NT2/D1 (cell line): ENCODE measurements at regions not wholly inside any gene's neighbourhood (a gene's known extent, or its start where the extent isn't known, plus 50 kb on each side); places are given as distances from the start of the nearest gene placed in this dataset.

Experiments used
- DNase-seq: peaks from one replicate; pipeline ENCODE4 v3.0.0-alpha.2; 2011; ENCODE audit warnings: low read depth, low spot score
- H3K27me3 ChIP-seq: 2 replicates; pipeline ENCODE4 v1.6.0; 2011; ENCODE audit warnings: mild to moderate bottlenecking; ENCODE audit not compliant: insufficient read length, insufficient read depth
- H3K36me3 ChIP-seq: 2 replicates; pipeline ENCODE4 v1.6.1; 2011; ENCODE audit warnings: mild to moderate bottlenecking, low read length, mixed read lengths; ENCODE audit not compliant: insufficient read depth, insufficient read length
- H3K4me1 ChIP-seq: 2 replicates; pipeline ENCODE4 v1.5.1; 2011; ENCODE audit not compliant: insufficient read depth, insufficient read length
- H3K4me3 ChIP-seq: 2 replicates; pipeline ENCODE4 v1.5.1; 2011; ENCODE audit warnings: low read depth; ENCODE audit not compliant: insufficient read length
- H3K9ac ChIP-seq: 2 replicates; pipeline ENCODE4 v1.6.0; 2011; ENCODE audit warnings: low read depth; ENCODE audit not compliant: insufficient read length
- H3K9me3 ChIP-seq: 2 replicates; pipeline ENCODE4 v1.5.1; 2011; ENCODE audit warnings: mild to moderate bottlenecking, low read length; ENCODE audit not compliant: insufficient read depth
- SUZ12 ChIP-seq: IDR thresholded peaks from 2 replicates; pipeline ENCODE4 v1.6.1; 2011; ENCODE audit not compliant: insufficient read length, insufficient read depth; ENCODE audit errors: extremely low read depth
- YY1 ChIP-seq: IDR thresholded peaks from 2 replicates; pipeline ENCODE4 v1.6.1; 2011; ENCODE audit not compliant: insufficient read length, insufficient read depth
- ZNF274 ChIP-seq: IDR thresholded peaks from 2 replicates; pipeline ENCODE4 v1.6.1; 2011; ENCODE audit warnings: mild to moderate bottlenecking, low read depth, low read length

GRCh38 chr6:154561750-154562149 is 51.3 kb upstream of the CNKSR3 start:
- H3K36me3 ChIP-seq: no peaks in the 10 kb centered on the region
- no peak overlapping the region for H3K9ac ChIP-seq
- H3K4me1 ChIP-seq: peaks cover 2% of the 10 kb centered on the region
- no peaks in the 10 kb centered on the region for H3K9me3 ChIP-seq
- no peak for TF ChIP-seq ZNF274
- no peak for TF ChIP-seq YY1
- no peak for TF ChIP-seq SUZ12
- H3K27me3 ChIP-seq: no peaks in the 10 kb centered on the region
- no peak overlapping the region for H3K4me3 ChIP-seq
- no peak for DNase-seq

GRCh38 chr6:154565331-154565730 is 54.8 kb upstream of the CNKSR3 start:
- Histone ChIP-seq H3K27me3 (no peaks in the 10 kb centered on the region), H3K36me3 (no peaks in the 10 kb centered on the region), H3K4me1 (no peaks in the 10 kb centered on the region), H3K4me3 (no peak overlapping the region), H3K9ac (no peak overlapping the region), H3K9me3 (no peaks in the 10 kb centered on the region)
- DNase-seq: no peak
- TF ChIP-seq SUZ12 (no peak), YY1 (no peak), ZNF274 (no peak)

GRCh38 chr6:154566866-154567265 is 56.4 kb upstream of the CNKSR3 start:
- TF ChIP-seq ZNF274 (no peak), SUZ12 (no peak), YY1 (no peak)
- H3K27me3 ChIP-seq: no peaks in the 10 kb centered on the region

GRCh38 chr6:154567695-154568220 is 57.3 kb upstream of the CNKSR3 start:
- TF ChIP-seq ZNF274: no peak
- TF ChIP-seq YY1: no peak
- no peak for TF ChIP-seq SUZ12
- H3K9me3 ChIP-seq: no peaks in the 10 kb centered on the region
- H3K36me3 ChIP-seq: no peaks in the 10 kb centered on the region
- no peak overlapping the region for H3K4me3 ChIP-seq
- no peak overlapping the region for H3K9ac ChIP-seq
- H3K4me1 ChIP-seq: no peaks in the 10 kb centered on the region
- DNase-seq: no peak
- no peaks in the 10 kb centered on the region for H3K27me3 ChIP-seq

More at GRCh38 chr6:154566866-154567265, 56.4 kb upstream of the CNKSR3 start:
- Histone ChIP-seq H3K36me3 (no peaks in the 10 kb centered on the region), H3K9ac (no peak overlapping the region), H3K4me3 (no peak overlapping the region), H3K9me3 (no peaks in the 10 kb centered on the region), H3K4me1 (no peaks in the 10 kb centered on the region)
- no peak for DNase-seq

- Histone ChIP-seq H3K9ac (no peak overlapping the region), H3K4me3 (no peak overlapping the region), H3K9me3 (no peaks in the 10 kb centered on the region), H3K4me1 (no peaks in the 10 kb centered on the region), H3K36me3 (no peaks in the 10 kb centered on the region), H3K27me3 (no peaks in the 10 kb centered on the region)
- no peak for DNase-seq
- TF ChIP-seq ZNF274: no peak
- no peak for TF ChIP-seq SUZ12
- TF ChIP-seq YY1: no peak
These were observed 58.8 kb upstream of the CNKSR3 start for GRCh38 chr6:154569156-154569862.

GRCh38 chr6:154570505-154570904 is 60.0 kb upstream of the CNKSR3 start:
- no peaks in the 10 kb centered on the region for H3K36me3 ChIP-seq
- no peak overlapping the region for H3K4me3 ChIP-seq
- H3K4me1 ChIP-seq: no peaks in the 10 kb centered on the region
- H3K9me3 ChIP-seq: no peaks in the 10 kb centered on the region
- no peak overlapping the region for H3K9ac ChIP-seq
- TF ChIP-seq YY1: no peak
- TF ChIP-seq SUZ12: no peak
- no peak for TF ChIP-seq ZNF274
- no peaks in the 10 kb centered on the region for H3K27me3 ChIP-seq
- no peak for DNase-seq

GRCh38 chr6:154572556-154572955 is 62.1 kb upstream of the CNKSR3 start:
- H3K27me3 ChIP-seq: no peaks in the 10 kb centered on the region
- DNase-seq: no peak
- TF ChIP-seq SUZ12 (no peak), YY1 (no peak), ZNF274 (no peak)

More at GRCh38 chr6:154572556-154572955, 62.1 kb upstream of the CNKSR3 start:
- Histone ChIP-seq H3K4me1 (no peaks in the 10 kb centered on the region), H3K4me3 (no peak overlapping the region), H3K9me3 (no peaks in the 10 kb centered on the region), H3K9ac (no peak overlapping the region), H3K36me3 (no peaks in the 10 kb centered on the region)
